A549 (cell line): ENCODE measurements at regions not wholly inside any gene's neighbourhood (a gene's known extent, or its start where the extent isn't known, plus 50 kb on each side); places are given as distances from the start of the nearest gene placed in this dataset.

Experiments
- ATAC-seq, 2 experiments: fragments of 200-7000 bp in 1 of 2; fragments of >200 bp in 1 of 2; cut with Nextera tagmentation in 1 of 2; cut with Tn5 transposase in 1 of 2; 3 replicates each; pipeline versions ENCODE4 v1.8.0 to v1.9.1; 2018 to 2020; ENCODE audit warnings: mild to moderate bottlenecking in 1 of 2, moderate library complexity in 1 of 2
- CTCF ChIA-PET: fragments of 300-600 bp; sonication (Branson Sonifier 250); formaldehyde crosslinking; extraction: SDS; loops from one replicate; lab custom pipeline; 2021; ENCODE audit warnings: antibody characterized with exemption, inconsistent platforms; lab: Yijun Ruan, JAX
- POLR2A ChIA-PET: fragments of 350-600 bp; formaldehyde crosslinking; extraction: SDS; loops from one replicate; lab custom pipeline; 2021; ENCODE audit warnings: antibody characterized with exemption, inconsistent platforms; lab: Yijun Ruan, JAX
- DNase-seq, 2 experiments: peaks; one replicate each; pipeline versions ENCODE4 v3.0.0 to v3.0.0-alpha.2; 2011 to 2016; ENCODE audit warnings: low read depth in 1 of 2, low spot score in 1 of 2
- FAIRE-seq: peaks from 2 replicates; lab custom pipeline; 2011; peaks lifted over from hg19 to GRCh38; lab: Jason Lieb, UNC
- H3K27ac ChIP-seq, 2 experiments: fragments of >200 bp; sonication (Bioruptor Twin); formaldehyde crosslinking; 3 replicates each; pipeline ENCODE4 v1.5.1; 2016 to 2017
- H3K4me1 ChIP-seq: fragments of >200 bp; sonication (Bioruptor Twin); formaldehyde crosslinking; 3 replicates; pipeline ENCODE4 v1.6.1; 2016
- H3K4me2 ChIP-seq: fragments of >200 bp; sonication (Bioruptor Twin); formaldehyde crosslinking; 3 replicates; pipeline ENCODE4 v1.6.1; 2016
- H3K4me3 ChIP-seq: fragments of >200 bp; sonication (Bioruptor Twin); formaldehyde crosslinking; 3 replicates; pipeline ENCODE4 v1.5.1; 2016
- H3K9me3 ChIP-seq: fragments of >200 bp; sonication (Bioruptor Twin); formaldehyde crosslinking; 3 replicates; pipeline ENCODE4 v1.6.1; 2016
- CBX2 ChIP-seq: fragments of 200-600 bp; sonication (generic); IDR thresholded peaks from 2 replicates; pipeline ENCODE4 v1.6.1; 2016; ENCODE audit warnings: low read depth, mild to moderate bottlenecking, borderline replicate concordance
- CBX8 ChIP-seq: fragments of 200-600 bp; sonication (generic); IDR thresholded peaks from 2 replicates; pipeline ENCODE4 v1.6.1; 2016
- CHD2 ChIP-seq: fragments of 150-350 bp; IDR thresholded peaks from 2 replicates; pipeline ENCODE4 v1.6.1; 2014; ENCODE audit warnings: low read length; ENCODE audit not compliant: partially characterized antibody
- EHMT2 ChIP-seq: fragments of 200-600 bp; sonication (generic); IDR thresholded peaks from 2 replicates; pipeline ENCODE4 v1.6.1; 2016; ENCODE audit warnings: antibody characterized with exemption, low read depth, mild to moderate bottlenecking, moderate library complexity
- FOSL2 ChIP-seq, 2 experiments: fragments of 450-650 bp in 1 of 2; fragments of >200 bp in 1 of 2; sonication (Bioruptor Twin) in 1 of 2; formaldehyde crosslinking; IDR thresholded peaks; 2 replicates each; pipeline versions ENCODE4 v1.5.0 to v1.6.1; 2016 to 2020; ENCODE audit warnings: mild to moderate bottlenecking in 1 of 2, moderate library complexity in 1 of 2
- GATA3 ChIP-seq: IDR thresholded peaks from 2 replicates; pipeline ENCODE4 v1.6.1; 2012; ENCODE audit warnings: borderline replicate concordance
- HES2 ChIP-seq: fragments of >200 bp; sonication (Bioruptor Twin); formaldehyde crosslinking; IDR thresholded peaks from 2 replicates; pipeline ENCODE4 v1.6.1; 2016
- JUNB ChIP-seq: fragments of >200 bp; sonication (Bioruptor Twin); formaldehyde crosslinking; IDR thresholded peaks from 2 replicates; pipeline ENCODE4 v1.6.1; 2016
- KDM1A ChIP-seq: fragments of 200-600 bp; sonication (generic); IDR thresholded peaks from 2 replicates; pipeline ENCODE4 v1.6.1; 2016; ENCODE audit warnings: low read depth, mild to moderate bottlenecking
- MAZ ChIP-seq: fragments of 150-350 bp; IDR thresholded peaks from 2 replicates; pipeline ENCODE4 v1.6.1; 2014; ENCODE audit warnings: antibody characterized with exemption, low read depth, low read length, borderline replicate concordance
- NPAS2 ChIP-seq: fragments of 250-450 bp; sonication (Bioruptor Pico); IDR thresholded peaks from 2 replicates; pipeline ENCODE4 v1.8.0; 2022; ENCODE audit warnings: mild to moderate bottlenecking, moderate library complexity, borderline replicate concordance
- PHF8 ChIP-seq: fragments of 200-600 bp; sonication (generic); IDR thresholded peaks from 2 replicates; pipeline ENCODE4 v1.6.1; 2016; ENCODE audit warnings: low read depth, mild to moderate bottlenecking, antibody characterized with exemption, moderate library complexity, borderline replicate concordance
- RNF2 ChIP-seq: fragments of 200-600 bp; sonication (generic); IDR thresholded peaks from 2 replicates; pipeline ENCODE4 v1.6.1; 2016; ENCODE audit warnings: low read depth, mild to moderate bottlenecking, antibody characterized with exemption, moderate library complexity, borderline replicate concordance
- SREBF2 ChIP-seq: fragments of 450-650 bp; IDR thresholded peaks from 2 replicates; pipeline ENCODE4 v1.6.1; 2014; ENCODE audit warnings: mild to moderate bottlenecking, moderate library complexity
- TFCP2L1 ChIP-seq: fragments of 250-450 bp; sonication (Bioruptor Pico); IDR thresholded peaks from 2 replicates; pipeline ENCODE4 v1.5.0; 2021; ENCODE audit warnings: mild to moderate bottlenecking
- WGBS: methylation state at CpG from one replicate; pipeline ENCODE4 v1.1.6; 2017; ENCODE audit errors: missing lambda C conversion rate; 5-methylcytosine and 5-hydroxymethylcytosine counted together
- TF ChIP-seq, protein P1 (sequence below): fragments of 250-450 bp; sonication (Bioruptor Pico); IDR thresholded peaks from 2 replicates; pipeline ENCODE4 v1.5.0; 2020; ENCODE audit warnings: low read depth, mild to moderate bottlenecking, moderate library complexity
- TF ChIP-seq, protein P2 (sequence below): IDR thresholded peaks from 2 replicates; pipeline ENCODE4 v1.6.1; 2012
- TF ChIP-seq, protein P3 (sequence below): fragments of 200-600 bp; sonication (generic); IDR thresholded peaks from 2 replicates; pipeline ENCODE4 v1.6.1; 2016; ENCODE audit warnings: antibody characterized with exemption, mild to moderate bottlenecking, moderate library complexity
- TF ChIP-seq, protein P4 (sequence below): fragments of 450-650 bp; IDR thresholded peaks from 2 replicates; pipeline ENCODE4 v1.6.1; 2014; ENCODE audit warnings: antibody characterized with exemption

DNA sequence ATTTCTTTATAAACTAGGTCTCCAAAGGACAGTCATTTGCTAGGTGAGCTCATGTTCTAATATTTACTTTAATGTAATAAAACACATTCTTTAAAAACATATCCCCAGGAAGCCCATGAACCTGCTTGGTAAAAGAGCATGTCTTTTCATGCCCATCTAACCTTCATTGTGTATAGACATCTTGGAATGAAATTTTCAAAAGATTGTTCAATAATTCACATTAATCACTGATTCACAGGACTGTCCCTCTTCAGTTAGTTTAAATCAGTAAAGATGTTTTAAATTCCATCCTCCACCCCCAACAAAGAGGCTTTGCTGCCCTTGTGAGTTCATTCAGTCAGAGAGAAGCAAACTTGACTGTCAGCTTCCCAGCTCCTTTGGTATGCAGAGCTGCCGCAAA, 633.4 kb upstream of the CELF4 start:
- no peak for FAIRE-seq
- Histone ChIP-seq H3K9me3 (no peaks in the 10 kb centered on the region), H3K27ac (no peak overlapping the region), H3K4me3 (no peak overlapping the region), H3K4me1 (no peaks in the 10 kb centered on the region), H3K4me2 (no peak overlapping the region)
- ChIA-PET POLR2A (no interaction called here), CTCF (no interaction called here)
- 11% methylated on average over 1 of the region's 1 CpG for WGBS
- ATAC-seq, result no peak
- no peak for DNase-seq
- TF ChIP-seq, protein P1, sequence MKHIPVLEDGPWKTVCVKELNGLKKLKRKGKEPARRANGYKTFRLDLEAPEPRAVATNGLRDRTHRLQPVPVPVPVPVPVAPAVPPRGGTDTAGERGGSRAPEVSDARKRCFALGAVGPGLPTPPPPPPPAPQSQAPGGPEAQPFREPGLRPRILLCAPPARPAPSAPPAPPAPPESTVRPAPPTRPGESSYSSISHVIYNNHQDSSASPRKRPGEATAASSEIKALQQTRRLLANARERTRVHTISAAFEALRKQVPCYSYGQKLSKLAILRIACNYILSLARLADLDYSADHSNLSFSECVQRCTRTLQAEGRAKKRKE (CRISPR knock-in tag), result no peak
- TF ChIP-seq, protein P2, sequence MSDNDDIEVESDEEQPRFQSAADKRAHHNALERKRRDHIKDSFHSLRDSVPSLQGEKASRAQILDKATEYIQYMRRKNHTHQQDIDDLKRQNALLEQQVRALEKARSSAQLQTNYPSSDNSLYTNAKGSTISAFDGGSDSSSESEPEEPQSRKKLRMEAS, result no peak
- TF ChIP-seq CHD2, result no peak
- no peak for TF ChIP-seq FOSL2 (IDR thresholded peaks at IDR 0.05)
- TF ChIP-seq FOSL2 (CRISPR knock-in tag; IDR thresholded peaks at IDR 0.05), result no peak
- TF ChIP-seq SREBF2, result no peak
- TF ChIP-seq KDM1A, result no peak
- no peak for TF ChIP-seq HES2
- no peak for TF ChIP-seq CBX2
- no peak for TF ChIP-seq EHMT2
- no peak for TF ChIP-seq GATA3

- H3K9me3 ChIP-seq, result no peaks in the 10 kb centered on the region
- 6% methylated on average over 1 of the region's 1 CpG for WGBS
- H3K4me1 ChIP-seq, result no peaks in the 10 kb centered on the region
- no peak for ATAC-seq
- H3K4me3 ChIP-seq, result no peak overlapping the region
- no peak overlapping the region for H3K4me2 ChIP-seq
- no peak for DNase-seq
- CTCF ChIA-PET, result no interaction called here
- no peak for FAIRE-seq
- POLR2A ChIA-PET, result no interaction called here
- H3K27ac ChIP-seq, result no peak overlapping the region
- TF ChIP-seq CBX8 (no peak), GATA3 (no peak), PHF8 (no peak), RNF2 (no peak), NPAS2 (CRISPR knock-in tag) (no peak), HES2 (no peak), MAZ (no peak), JUNB (no peak), TFCP2L1 (CRISPR knock-in tag) (no peak)
- TF ChIP-seq, protein P3, sequence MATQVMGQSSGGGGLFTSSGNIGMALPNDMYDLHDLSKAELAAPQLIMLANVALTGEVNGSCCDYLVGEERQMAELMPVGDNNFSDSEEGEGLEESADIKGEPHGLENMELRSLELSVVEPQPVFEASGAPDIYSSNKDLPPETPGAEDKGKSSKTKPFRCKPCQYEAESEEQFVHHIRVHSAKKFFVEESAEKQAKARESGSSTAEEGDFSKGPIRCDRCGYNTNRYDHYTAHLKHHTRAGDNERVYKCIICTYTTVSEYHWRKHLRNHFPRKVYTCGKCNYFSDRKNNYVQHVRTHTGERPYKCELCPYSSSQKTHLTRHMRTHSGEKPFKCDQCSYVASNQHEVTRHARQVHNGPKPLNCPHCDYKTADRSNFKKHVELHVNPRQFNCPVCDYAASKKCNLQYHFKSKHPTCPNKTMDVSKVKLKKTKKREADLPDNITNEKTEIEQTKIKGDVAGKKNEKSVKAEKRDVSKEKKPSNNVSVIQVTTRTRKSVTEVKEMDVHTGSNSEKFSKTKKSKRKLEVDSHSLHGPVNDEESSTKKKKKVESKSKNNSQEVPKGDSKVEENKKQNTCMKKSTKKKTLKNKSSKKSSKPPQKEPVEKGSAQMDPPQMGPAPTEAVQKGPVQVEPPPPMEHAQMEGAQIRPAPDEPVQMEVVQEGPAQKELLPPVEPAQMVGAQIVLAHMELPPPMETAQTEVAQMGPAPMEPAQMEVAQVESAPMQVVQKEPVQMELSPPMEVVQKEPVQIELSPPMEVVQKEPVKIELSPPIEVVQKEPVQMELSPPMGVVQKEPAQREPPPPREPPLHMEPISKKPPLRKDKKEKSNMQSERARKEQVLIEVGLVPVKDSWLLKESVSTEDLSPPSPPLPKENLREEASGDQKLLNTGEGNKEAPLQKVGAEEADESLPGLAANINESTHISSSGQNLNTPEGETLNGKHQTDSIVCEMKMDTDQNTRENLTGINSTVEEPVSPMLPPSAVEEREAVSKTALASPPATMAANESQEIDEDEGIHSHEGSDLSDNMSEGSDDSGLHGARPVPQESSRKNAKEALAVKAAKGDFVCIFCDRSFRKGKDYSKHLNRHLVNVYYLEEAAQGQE, result no peak
- TF ChIP-seq, protein P4, sequence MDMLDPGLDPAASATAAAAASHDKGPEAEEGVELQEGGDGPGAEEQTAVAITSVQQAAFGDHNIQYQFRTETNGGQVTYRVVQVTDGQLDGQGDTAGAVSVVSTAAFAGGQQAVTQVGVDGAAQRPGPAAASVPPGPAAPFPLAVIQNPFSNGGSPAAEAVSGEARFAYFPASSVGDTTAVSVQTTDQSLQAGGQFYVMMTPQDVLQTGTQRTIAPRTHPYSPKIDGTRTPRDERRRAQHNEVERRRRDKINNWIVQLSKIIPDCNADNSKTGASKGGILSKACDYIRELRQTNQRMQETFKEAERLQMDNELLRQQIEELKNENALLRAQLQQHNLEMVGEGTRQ, result no peak
Measured at GRCh38 chr18:38198526-38198925, 632.9 kb upstream of the CELF4 start.
